ENCODE measurements at regions not wholly inside any gene's neighbourhood (a gene's known extent, or its start where the extent isn't known, plus 50 kb on each side); places are given as distances from the start of the nearest gene placed in this dataset.

GRCh38 chr6:19157486-19157885, 679.7 kb upstream of the ID4 start:
- Histone ChIP-seq H3K27me3 (ENCODE audit: control insufficient read depth, low read length) (no peaks in the 10 kb centered on the region), H3K4me2 (ENCODE audit: low read length) (no peak overlapping the region), H3K27ac (ENCODE audit: low read depth, low read length) (no peak overlapping the region), H3K9me2 (replicated peaks; ENCODE audit: control insufficient read depth, low read length) (no peaks in the 10 kb centered on the region), H3K9me3 (ENCODE audit: control insufficient read depth, insufficient read depth, low read length) (no peaks in the 10 kb centered on the region), H3K79me2 (ENCODE audit: control insufficient read depth, low read length) (no peaks in the 10 kb centered on the region), H3K4me1 (ENCODE audit: control insufficient read depth, low read length) (no peaks in the 10 kb centered on the region), H3F3A (ENCODE audit: control insufficient read depth, insufficient read depth) (no peaks in the 10 kb centered on the region), H4K20me1 (ENCODE audit: control insufficient read depth, insufficient read depth, low read depth, low read length) (no peaks in the 10 kb centered on the region), H3K36me3 (ENCODE audit: control insufficient read depth, low read length) (no peaks in the 10 kb centered on the region), H3K4me3 (ENCODE audit: low read length) (no peak overlapping the region)
- no peak for TF ChIP-seq CTCF (IDR thresholded peaks at IDR 0.05; ENCODE audit: low read depth, low read length, poor library complexity, severe bottlenecking)

- Histone ChIP-seq H3K4me1 (ENCODE audit: control insufficient read depth, low read length) (no peaks in the 10 kb centered on the region), H4K20me1 (ENCODE audit: control insufficient read depth, insufficient read depth, low read depth, low read length) (no peaks in the 10 kb centered on the region), H3K4me2 (ENCODE audit: low read length) (no peak overlapping the region), H3K4me3 (ENCODE audit: low read length) (no peak overlapping the region), H3K36me3 (ENCODE audit: control insufficient read depth, low read length) (no peaks in the 10 kb centered on the region), H3K27me3 (ENCODE audit: control insufficient read depth, low read length) (no peaks in the 10 kb centered on the region), H3F3A (ENCODE audit: control insufficient read depth, insufficient read depth) (no peaks in the 10 kb centered on the region), H3K79me2 (ENCODE audit: control insufficient read depth, low read length) (no peaks in the 10 kb centered on the region), H3K9me2 (replicated peaks; ENCODE audit: control insufficient read depth, low read length) (no peaks in the 10 kb centered on the region), H3K9me3 (ENCODE audit: control insufficient read depth, insufficient read depth, low read length) (no peaks in the 10 kb centered on the region), H3K27ac (ENCODE audit: low read depth, low read length) (no peak overlapping the region)
- TF ChIP-seq EZH2phosphoT487 (IDR thresholded peaks at IDR 0.05; ENCODE audit: borderline replicate concordance, low read length) (no peak), CTCF (IDR thresholded peaks at IDR 0.05; ENCODE audit: low read depth, low read length, poor library complexity, severe bottlenecking) (no peak)
Observed at GRCh38 chr6:19158586-19158985, 678.6 kb upstream of the ID4 start.

GRCh38 chr6:19159089-19159488, 678.1 kb upstream of the ID4 start:
- H3K36me3 ChIP-seq (ENCODE audit: control insufficient read depth, low read length): no peaks in the 10 kb centered on the region
- no peaks in the 10 kb centered on the region for H3K9me2 ChIP-seq (replicated peaks; ENCODE audit: control insufficient read depth, low read length)
- H3K4me1 ChIP-seq (ENCODE audit: control insufficient read depth, low read length): no peaks in the 10 kb centered on the region
- no peak overlapping the region for H3K27ac ChIP-seq (ENCODE audit: low read depth, low read length)
- H3K9me3 ChIP-seq (ENCODE audit: control insufficient read depth, insufficient read depth, low read length): no peaks in the 10 kb centered on the region
- H3K4me3 ChIP-seq (ENCODE audit: low read length): no peak overlapping the region
- H3K27me3 ChIP-seq (ENCODE audit: control insufficient read depth, low read length): no peaks in the 10 kb centered on the region
- H3K79me2 ChIP-seq (ENCODE audit: control insufficient read depth, low read length): no peaks in the 10 kb centered on the region
- no peaks in the 10 kb centered on the region for H3F3A ChIP-seq (ENCODE audit: control insufficient read depth, insufficient read depth)
- no peak for TF ChIP-seq CTCF (IDR thresholded peaks at IDR 0.05; ENCODE audit: low read depth, low read length, poor library complexity, severe bottlenecking)
- no peak for TF ChIP-seq EZH2phosphoT487 (IDR thresholded peaks at IDR 0.05; ENCODE audit: borderline replicate concordance, low read length)
- no peak overlapping the region for H3K4me2 ChIP-seq (ENCODE audit: low read length)
- no peaks in the 10 kb centered on the region for H4K20me1 ChIP-seq (ENCODE audit: control insufficient read depth, insufficient read depth, low read depth, low read length)

GRCh38 chr6:19159561-19159960, 677.6 kb upstream of the ID4 start:
- TF ChIP-seq EZH2phosphoT487 (IDR thresholded peaks at IDR 0.05; ENCODE audit: borderline replicate concordance, low read length) (no peak), CTCF (IDR thresholded peaks at IDR 0.05; ENCODE audit: low read depth, low read length, poor library complexity, severe bottlenecking) (no peak)
- Histone ChIP-seq H3F3A (ENCODE audit: control insufficient read depth, insufficient read depth) (no peaks in the 10 kb centered on the region), H3K4me3 (ENCODE audit: low read length) (no peak overlapping the region), H3K36me3 (ENCODE audit: control insufficient read depth, low read length) (no peaks in the 10 kb centered on the region), H3K27me3 (ENCODE audit: control insufficient read depth, low read length) (no peaks in the 10 kb centered on the region), H3K4me1 (ENCODE audit: control insufficient read depth, low read length) (no peaks in the 10 kb centered on the region), H3K9me2 (replicated peaks; ENCODE audit: control insufficient read depth, low read length) (no peaks in the 10 kb centered on the region), H4K20me1 (ENCODE audit: control insufficient read depth, insufficient read depth, low read depth, low read length) (no peaks in the 10 kb centered on the region), H3K4me2 (ENCODE audit: low read length) (no peak overlapping the region), H3K9me3 (ENCODE audit: control insufficient read depth, insufficient read depth, low read length) (no peaks in the 10 kb centered on the region), H3K79me2 (ENCODE audit: control insufficient read depth, low read length) (no peaks in the 10 kb centered on the region), H3K27ac (ENCODE audit: low read depth, low read length) (no peak overlapping the region)
